Aorta (tissue), 5 donors: ENCODE measurements at regions not wholly inside any gene's neighbourhood (a gene's known extent, or its start where the extent isn't known, plus 50 kb on each side); places are given as distances from the start of the nearest gene placed in this dataset.

Experiments used
- ATAC-seq: fragments of 200-7000 bp; cut with Tn5 transposase; one replicate; pipeline ENCODE4 v1.9.1; 2022; ENCODE audit warnings: moderate library complexity; ENCODE audit not compliant: low FRiP score
- DNase-seq, 2 donors: peaks; one replicate each; pipeline ENCODE4 v3.0.0-alpha.2; 2020
- H3K27ac ChIP-seq, 2 donors: one replicate each; pipeline ENCODE4 v1.5.1; 2013; ENCODE audit warnings: low read length in 2 of 2, mild to moderate bottlenecking in 2 of 2, moderate library complexity in 2 of 2, control low read depth in 1 of 2, inconsistent platforms in 1 of 2, low read depth in 1 of 2
- H3K27me3 ChIP-seq, 2 donors: one replicate each; pipeline ENCODE4 v1.6.1; 2013; ENCODE audit warnings: control low read depth in 1 of 2, low read length in 1 of 2, mild to moderate bottlenecking in 1 of 2, moderate library complexity in 1 of 2; ENCODE audit not compliant: insufficient read depth in 2 of 2, control insufficient read depth in 1 of 2
- H3K36me3 ChIP-seq, 2 donors: one replicate each; pipeline ENCODE4 v1.6.1; 2013; ENCODE audit warnings: control low read depth in 1 of 2, low read length in 1 of 2, mild to moderate bottlenecking in 1 of 2; ENCODE audit not compliant: insufficient read depth in 2 of 2, control insufficient read depth in 1 of 2
- H3K4me1 ChIP-seq, 2 donors: one replicate each; pipeline ENCODE4 v1.6.1; 2013; ENCODE audit warnings: low read length in 2 of 2, control low read depth in 1 of 2, mild to moderate bottlenecking in 1 of 2, moderate library complexity in 1 of 2; ENCODE audit not compliant: insufficient read depth in 2 of 2, control insufficient read depth in 1 of 2
- H3K4me3 ChIP-seq, 2 donors: one replicate each; pipeline ENCODE4 v1.5.1; 2013; ENCODE audit warnings: low read length in 2 of 2, control low read depth in 1 of 2, mild to moderate bottlenecking in 1 of 2
- H3K9me3 ChIP-seq: one replicate; pipeline ENCODE4 v1.6.1; 2013; ENCODE audit warnings: mild to moderate bottlenecking, low read length; ENCODE audit not compliant: control insufficient read depth
- WGBS, 2 donors: extraction: QIAGEN DNeasy Blood & Tissue Kit; methylation state at CpG; one replicate each; pipeline ENCODE4 v1.1.7; 2013; 5-methylcytosine and 5-hydroxymethylcytosine counted together
- intact Hi-C, 2 donors: fragments of 100-400 bp; cut with DNase I; formaldehyde crosslinking; loops; one replicate each; pipeline versions ENCODE4 v1.14.2 to v1.15.0; 2022
- donor health status: healthy with polysubstance abuse.
- donor health status: Bipolar disorder and iron deficiency.
- donor health status: DM: no; HTN: no; CAD: no.
- donor health status: DM: no; HTN: no; CAD: no.
- donor health status: DM: yes; HTN: yes; CAD: no.

GRCh38 chr11:19577976-19578619 is 134.5 kb upstream of the NAV2 start:
- Histone ChIP-seq H3K4me1 (peaks cover 17 to 21% of the 10 kb centered on the region in 2 donors), H3K27me3 (no peaks in the 10 kb centered on the region), H3K4me3 (no peak overlapping the region), H3K9me3 (no peaks in the 10 kb centered on the region), H3K36me3 (no peaks in the 10 kb centered on the region), H3K27ac (peak overlapping the region; percentile 73 to 100)
- intact Hi-C loops, result loop anchor here in 1 of 2 donors (2.0 kb wide), 1 partner anchor 15 kb away; no protein-coding TSS in a partner anchor
- peak; percentile 90 for ATAC-seq
- 1 to 4% methylated on average over 9 of the region's 9 CpGs for WGBS, 2 donors
- peak; percentile 78 to 81 for DNase-seq

- intact Hi-C loops, result no loop called here
- ATAC-seq, result peak; percentile 71
- no peak overlapping the region for H3K4me3 ChIP-seq
These were observed 135.2 kb upstream of the NAV2 start for GRCh38 chr11:19577391-19577975.

GRCh38 chr11:19576903-19577302 is 135.7 kb upstream of the NAV2 start:
- intact Hi-C loops, result no loop called here
- DNase-seq (no peak), ATAC-seq (no peak)
- WGBS, 2 donors, result 49 to 51% methylated on average over 6 of the region's 6 CpGs
- Histone ChIP-seq H3K27ac (peak overlapping the region; percentile 73 to 94), H3K36me3 (no peaks in the 10 kb centered on the region), H3K4me1 (peaks cover 17 to 21% of the 10 kb centered on the region in 2 donors), H3K27me3 (no peaks in the 10 kb centered on the region), H3K4me3 (no peak overlapping the region), H3K9me3 (no peaks in the 10 kb centered on the region)

More at GRCh38 chr11:19577391-19577975, 135.2 kb upstream of the NAV2 start:
- Histone ChIP-seq H3K9me3 (no peaks in the 10 kb centered on the region), H3K36me3 (no peaks in the 10 kb centered on the region), H3K27me3 (no peaks in the 10 kb centered on the region), H3K27ac (peak overlapping the region; percentile 73 to 94), H3K4me1 (peaks cover 17 to 21% of the 10 kb centered on the region in 2 donors)
- peak in 1 of 2 donors; percentile 59 for DNase-seq
- 5 to 9% methylated on average over 8 of the region's 8 CpGs for WGBS, 2 donors

GRCh38 chr11:19576054-19576453 is 136.6 kb upstream of the NAV2 start:
- Histone ChIP-seq H3K36me3 (no peaks in the 10 kb centered on the region), H3K4me1 (peaks cover 17 to 21% of the 10 kb centered on the region in 2 donors), H3K4me3 (no peak overlapping the region), H3K27ac (peak overlapping the region; percentile 48 to 71), H3K27me3 (no peaks in the 10 kb centered on the region), H3K9me3 (no peaks in the 10 kb centered on the region)
- ATAC-seq (no peak), DNase-seq (no peak)
- WGBS, 2 donors, result 39 to 46% methylated on average over 3 of the region's 3 CpGs
- intact Hi-C loops, result no loop called here

- Histone ChIP-seq H3K4me1 (peaks cover 17 to 21% of the 10 kb centered on the region in 2 donors), H3K4me3 (no peak overlapping the region), H3K27me3 (no peaks in the 10 kb centered on the region), H3K9me3 (no peaks in the 10 kb centered on the region), H3K36me3 (no peaks in the 10 kb centered on the region), H3K27ac (peak overlapping the region in 1 of 2 donors; percentile 19)
- intact Hi-C loops, result no loop called here
- DNase-seq (no peak), ATAC-seq (no peak)
- WGBS, 2 donors, result 31 to 34% methylated on average over 3 of the region's 3 CpGs
These were observed 137.7 kb upstream of the NAV2 start for GRCh38 chr11:19574916-19575315.

- DNase-seq (no peak), ATAC-seq (no peak)
- Histone ChIP-seq H3K27me3 (no peaks in the 10 kb centered on the region), H3K9me3 (no peaks in the 10 kb centered on the region), H3K4me3 (no peak overlapping the region), H3K4me1 (peaks cover 13% of the 10 kb centered on the region in 2 donors), H3K27ac (no peak overlapping the region), H3K36me3 (no peaks in the 10 kb centered on the region)
- WGBS, 2 donors, result 67% methylated on average over 1 of the region's 1 CpG
- intact Hi-C loops, result no loop called here
These were observed 139.0 kb upstream of the NAV2 start for GRCh38 chr11:19573666-19574065.

GRCh38 chr11:19571906-19572305 is 140.7 kb upstream of the NAV2 start:
- 87 to 95% methylated on average over 4 of the region's 4 CpGs for WGBS, 2 donors
- H3K4me1 ChIP-seq, result peaks cover 10 to 11% of the 10 kb centered on the region in 2 donors

GRCh38 chr11:19570889-19571288 is 141.7 kb upstream of the NAV2 start:
- no peak overlapping the region for H3K4me3 ChIP-seq
- H3K27me3 ChIP-seq, result no peaks in the 10 kb centered on the region
- no peak for ATAC-seq
- intact Hi-C loops, result no loop called here
- no peaks in the 10 kb centered on the region for H3K9me3 ChIP-seq
- no peak for DNase-seq
- no peaks in the 10 kb centered on the region for H3K36me3 ChIP-seq
- 91 to 95% methylated on average over 1 of the region's 1 CpG for WGBS, 2 donors
- peaks cover 6 to 11% of the 10 kb centered on the region in 2 donors for H3K4me1 ChIP-seq
- no peak overlapping the region for H3K27ac ChIP-seq

More at GRCh38 chr11:19571906-19572305, 140.7 kb upstream of the NAV2 start:
- Histone ChIP-seq H3K36me3 (no peaks in the 10 kb centered on the region), H3K9me3 (no peaks in the 10 kb centered on the region), H3K27me3 (no peaks in the 10 kb centered on the region), H3K27ac (no peak overlapping the region), H3K4me3 (no peak overlapping the region)
- intact Hi-C loops, result no loop called here
- ATAC-seq (no peak), DNase-seq (no peak)

GRCh38 chr11:19567996-19568395 is 144.6 kb upstream of the NAV2 start:
- DNase-seq (no peak), ATAC-seq (no peak)
- H3K9me3 ChIP-seq, result no peaks in the 10 kb centered on the region
- intact Hi-C loops, result no loop called here
- no peaks in the 10 kb centered on the region for H3K36me3 ChIP-seq
- peaks cover 4 to 7% of the 10 kb centered on the region in 2 donors for H3K4me1 ChIP-seq
- H3K4me3 ChIP-seq, result no peak overlapping the region
- 54% methylated on average over 3 of the region's 3 CpGs for WGBS, 2 donors
- H3K27me3 ChIP-seq, result no peaks in the 10 kb centered on the region
- H3K27ac ChIP-seq, result no peak overlapping the region
